ENCODE measurements at regions not wholly inside any gene's neighbourhood (a gene's known extent, or its start where the extent isn't known, plus 50 kb on each side); places are given as distances from the start of the nearest gene placed in this dataset.
A peak's percentile ranks its signal among the peaks of the same experiment; 100 is the strongest.

GRCh38 chr15:31161951-31162350, 60.4 kb upstream of the TRPM1 start:
- Mint-ChIP-seq H3K36me3 (ENCODE audit: unreplicated experiment) (no peaks in the 10 kb centered on the region), H3K4me3 (ENCODE audit: unreplicated experiment) (no peak overlapping the region), H3K27ac (ENCODE audit: unreplicated experiment) (no peak overlapping the region), H3K4me1 (ENCODE audit: unreplicated experiment) (peaks cover 5% of the 10 kb centered on the region), H3K9me3 (ENCODE audit: unreplicated experiment) (no peaks in the 10 kb centered on the region), H3K27me3 (ENCODE audit: unreplicated experiment) (peaks cover 20% of the 10 kb centered on the region)
- TF ChIP-seq CTCF (IDR thresholded peaks at IDR 0.05): no peak
- no peak for DNase-seq (ENCODE audit: extremely low spot score, unreplicated experiment)

- Mint-ChIP-seq H3K36me3 (ENCODE audit: unreplicated experiment) (no peaks in the 10 kb centered on the region), H3K4me3 (ENCODE audit: unreplicated experiment) (no peak overlapping the region), H3K27me3 (ENCODE audit: unreplicated experiment) (peaks cover 21% of the 10 kb centered on the region), H3K9me3 (ENCODE audit: unreplicated experiment) (no peaks in the 10 kb centered on the region), H3K27ac (ENCODE audit: unreplicated experiment) (no peak overlapping the region), H3K4me1 (ENCODE audit: unreplicated experiment) (peaks cover 5% of the 10 kb centered on the region)
- TF ChIP-seq CTCF (IDR thresholded peaks at IDR 0.05): no peak
- no peak for DNase-seq (ENCODE audit: extremely low spot score, unreplicated experiment)
Measured at GRCh38 chr15:31162721-31163510, 61.4 kb upstream of the TRPM1 start.

GRCh38 chr15:31163769-31164572, 62.4 kb upstream of the TRPM1 start:
- DNase-seq (ENCODE audit: extremely low spot score, unreplicated experiment): peak; percentile 32
- no peak overlapping the region for H3K4me3 Mint-ChIP-seq (ENCODE audit: unreplicated experiment)
- H3K27me3 Mint-ChIP-seq (ENCODE audit: unreplicated experiment): peaks cover 26% of the 10 kb centered on the region
- H3K27ac Mint-ChIP-seq (ENCODE audit: unreplicated experiment): no peak overlapping the region
- H3K9me3 Mint-ChIP-seq (ENCODE audit: unreplicated experiment): no peaks in the 10 kb centered on the region
- TF ChIP-seq CTCF (IDR thresholded peaks at IDR 0.05): no peak
- no peaks in the 10 kb centered on the region for H3K36me3 Mint-ChIP-seq (ENCODE audit: unreplicated experiment)
- peaks cover 5% of the 10 kb centered on the region for H3K4me1 Mint-ChIP-seq (ENCODE audit: unreplicated experiment)

GRCh38 chr15:31164573-31164912, 63.0 kb upstream of the TRPM1 start:
- DNase-seq (ENCODE audit: extremely low spot score, unreplicated experiment): no peak
- H3K27me3 Mint-ChIP-seq (ENCODE audit: unreplicated experiment): peaks cover 26% of the 10 kb centered on the region
- no peak overlapping the region for H3K27ac Mint-ChIP-seq (ENCODE audit: unreplicated experiment)
- TF ChIP-seq CTCF (IDR thresholded peaks at IDR 0.05): no peak
- H3K4me1 Mint-ChIP-seq (ENCODE audit: unreplicated experiment): peaks cover 5% of the 10 kb centered on the region
- H3K36me3 Mint-ChIP-seq (ENCODE audit: unreplicated experiment): no peaks in the 10 kb centered on the region
- H3K9me3 Mint-ChIP-seq (ENCODE audit: unreplicated experiment): no peaks in the 10 kb centered on the region
- H3K4me3 Mint-ChIP-seq (ENCODE audit: unreplicated experiment): no peak overlapping the region

GRCh38 chr15:31169558-31169957, 68.0 kb upstream of the TRPM1 start:
- no peaks in the 10 kb centered on the region for H3K4me1 Mint-ChIP-seq (ENCODE audit: unreplicated experiment)
- DNase-seq (ENCODE audit: extremely low spot score, unreplicated experiment): peak; percentile 67
- no peaks in the 10 kb centered on the region for H3K36me3 Mint-ChIP-seq (ENCODE audit: unreplicated experiment)
- no peak for TF ChIP-seq CTCF (IDR thresholded peaks at IDR 0.05)
- no peak overlapping the region for H3K27ac Mint-ChIP-seq (ENCODE audit: unreplicated experiment)
- no peak overlapping the region for H3K4me3 Mint-ChIP-seq (ENCODE audit: unreplicated experiment)
- H3K9me3 Mint-ChIP-seq (ENCODE audit: unreplicated experiment): no peaks in the 10 kb centered on the region
- H3K27me3 Mint-ChIP-seq (ENCODE audit: unreplicated experiment): peaks cover 12% of the 10 kb centered on the region
